GM18868 (cell line): ENCODE measurements at regions not wholly inside any gene's neighbourhood (a gene's known extent, or its start where the extent isn't known, plus 50 kb on each side); places are given as distances from the start of the nearest gene placed in this dataset.
"Not testable (repeated sequence)": the region's sequence is repeated elsewhere in the genome, so short reads cannot be mapped to it uniquely, and the experiment has no call there.

Experiments
- ATAC-seq: cut with Tn5 transposase; IDR thresholded peaks from one replicate; pipeline ENCODE4 v1.9.1; 2021; ENCODE audit warnings: mild to moderate bottlenecking, moderate library complexity; ENCODE audit not compliant: unreplicated experiment

DNA sequence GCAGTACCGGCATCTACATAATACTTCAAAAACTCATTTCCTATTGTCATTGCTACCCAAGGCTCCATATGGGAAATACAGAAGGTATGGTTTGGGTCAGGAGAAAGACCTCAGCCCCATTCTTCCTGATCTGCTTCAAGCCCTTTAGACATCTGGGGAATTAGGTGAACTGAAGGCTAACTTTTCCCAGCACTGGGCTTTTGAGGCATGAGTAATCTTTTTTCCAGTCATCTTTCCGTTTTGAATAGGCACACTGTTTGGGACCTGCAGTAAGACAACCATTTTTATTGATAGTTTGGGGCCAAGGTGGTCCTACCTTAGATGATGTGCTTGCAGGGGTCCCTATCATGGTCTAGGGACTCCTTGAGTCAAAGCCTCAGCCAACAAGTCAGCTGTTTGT, 198.4 kb downstream of the HAO1 start:
- ATAC-seq = no peak

DNA sequence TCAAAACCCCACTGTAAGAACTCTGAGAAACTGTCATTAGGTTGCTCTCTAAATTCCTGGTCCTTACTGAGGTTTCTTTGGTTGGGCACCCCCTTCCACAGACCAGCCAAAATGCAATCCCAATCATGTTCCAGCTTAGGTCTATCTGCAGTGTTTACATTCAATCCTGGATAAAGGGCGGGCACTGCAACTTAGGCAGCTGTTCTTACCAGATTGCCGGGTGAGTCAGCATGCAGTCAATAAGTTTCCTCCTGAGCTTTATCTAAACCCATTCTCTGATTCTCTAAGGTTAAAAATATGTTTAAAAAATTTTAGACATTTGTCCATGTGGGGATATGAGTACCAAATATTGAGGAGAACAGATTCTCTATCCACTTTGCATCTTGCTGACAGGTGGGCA, 197.8 kb downstream of the HAO1 start:
- ATAC-seq = no peak

- ATAC-seq = no peak
Observed at GRCh38 chr20:7744411-7744810, 195.8 kb downstream of the HAO1 start.

DNA sequence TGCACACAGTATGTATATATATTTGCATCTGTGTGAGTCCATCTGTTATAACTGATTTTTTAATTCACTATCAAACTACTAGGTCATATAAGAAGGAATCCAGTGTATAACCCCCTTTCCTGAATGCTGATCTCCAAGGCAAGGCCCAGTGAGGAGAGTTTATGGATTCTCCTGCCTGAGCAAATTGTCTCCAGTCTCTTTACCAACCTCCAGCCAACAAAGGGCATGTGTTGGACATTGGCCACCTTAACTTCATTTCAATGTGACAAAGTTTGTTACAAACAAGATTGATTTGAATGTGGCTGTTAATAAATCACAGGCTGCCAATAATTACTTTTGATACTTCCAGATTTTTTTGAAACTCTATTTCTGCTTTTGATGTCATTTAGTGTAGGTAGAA, 191.6 kb downstream of the HAO1 start:
- ATAC-seq = no peak

- no peak for ATAC-seq
Observed at GRCh38 chr20:7754102-7754501, 186.2 kb downstream of the HAO1 start.

DNA sequence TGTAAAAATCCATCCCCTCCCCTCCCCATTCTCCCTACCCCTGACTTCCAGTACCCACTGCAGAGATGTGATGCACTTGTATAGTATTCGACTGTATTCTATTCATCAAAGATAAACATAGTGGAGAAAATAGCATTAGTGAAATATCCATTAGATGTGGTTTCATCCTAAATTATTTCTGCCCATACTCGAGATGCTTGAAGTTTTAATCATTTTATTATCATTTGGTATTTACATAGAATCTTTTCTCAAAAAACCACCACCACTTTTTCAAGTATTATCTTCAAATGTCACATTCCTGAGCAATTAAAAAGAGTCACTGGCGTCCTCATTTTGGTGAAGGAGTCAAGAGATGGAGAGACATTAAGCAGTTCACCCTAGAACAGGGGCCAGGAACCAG, 181.9 kb downstream of the HAO1 start:
- no peak for ATAC-seq

DNA sequence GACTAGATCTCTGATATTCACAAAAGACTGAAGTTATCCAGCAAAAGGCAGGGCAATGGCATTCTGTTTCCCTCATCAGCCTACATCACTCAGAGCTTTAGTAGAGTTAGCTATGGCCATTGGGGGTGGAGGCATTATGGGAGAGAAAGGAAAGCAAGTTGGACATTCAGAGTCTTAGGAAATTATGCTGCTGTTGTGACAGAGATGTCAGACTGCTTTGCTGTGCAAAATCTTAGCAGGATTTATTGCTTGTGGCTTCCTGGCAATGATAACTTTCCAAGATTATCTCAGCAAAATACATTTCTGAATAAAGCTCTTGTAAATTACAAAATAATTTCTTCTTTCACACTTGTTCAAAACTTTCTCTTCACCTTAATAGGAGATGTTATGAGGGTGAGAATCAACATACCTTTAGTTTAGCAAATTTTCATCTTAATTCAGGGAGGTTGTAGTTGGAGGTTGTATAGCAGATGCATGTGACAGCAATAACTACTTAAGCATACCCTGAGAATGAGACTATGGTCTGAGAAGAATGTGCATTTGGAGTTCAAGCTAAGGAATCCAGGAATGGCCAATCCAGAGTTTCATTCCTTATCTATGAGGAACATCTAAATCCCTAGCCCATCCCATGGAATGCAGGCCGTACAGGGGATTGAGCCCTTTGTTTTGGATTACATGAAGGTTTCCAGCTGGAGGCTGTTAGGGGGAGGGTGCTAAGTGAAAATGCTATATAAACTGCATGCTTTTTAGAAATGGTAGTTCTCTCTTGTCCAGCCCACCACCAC, 179.8 kb downstream of the HAO1 start:
- ATAC-seq = no peak

DNA sequence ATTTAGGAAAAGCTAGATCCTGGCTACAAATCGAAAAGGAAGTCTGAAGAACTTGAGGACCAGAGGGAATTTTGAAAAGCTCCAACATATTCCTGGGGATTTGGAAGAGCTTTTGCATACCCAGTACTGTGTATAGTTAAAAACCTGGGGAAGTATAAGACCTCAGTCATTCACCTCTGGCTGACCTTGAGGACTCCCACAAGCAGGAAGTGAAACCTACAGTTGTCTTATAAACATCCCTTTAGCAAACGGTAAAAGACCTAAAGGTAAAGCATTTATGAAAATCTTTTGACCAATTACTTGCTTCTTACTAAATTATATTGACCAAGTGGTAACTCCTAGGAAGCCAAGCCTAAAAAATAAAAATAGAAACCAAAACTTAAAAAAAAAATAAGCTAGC, 175.0 kb downstream of the HAO1 start:
- ATAC-seq = peak; percentile 94

GRCh38 chr20:7770046-7770445, 170.2 kb downstream of the HAO1 start:
- no peak for ATAC-seq

- peak; percentile 95 for ATAC-seq
Observed at GRCh38 chr20:7770578-7770977, 169.7 kb downstream of the HAO1 start.

DNA sequence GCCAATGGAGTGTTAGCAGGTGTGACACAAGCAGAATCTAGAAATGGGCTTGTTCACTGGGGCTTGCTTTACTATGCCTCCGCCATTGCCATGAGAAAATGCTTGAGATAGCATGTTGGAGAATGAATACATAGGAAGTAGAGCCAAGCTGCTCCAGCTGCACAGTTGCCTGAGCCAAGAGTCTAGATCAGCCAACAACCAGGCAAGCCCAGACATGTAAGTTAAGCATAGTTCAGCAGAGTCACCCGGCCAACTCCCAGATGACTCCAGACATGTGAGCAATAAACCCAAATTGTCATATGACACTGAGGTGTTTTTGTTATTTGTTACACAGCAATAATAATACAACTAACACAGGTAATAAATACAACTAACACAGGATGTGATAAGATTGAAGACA, 167.9 kb downstream of the HAO1 start:
- no peak for ATAC-seq

DNA sequence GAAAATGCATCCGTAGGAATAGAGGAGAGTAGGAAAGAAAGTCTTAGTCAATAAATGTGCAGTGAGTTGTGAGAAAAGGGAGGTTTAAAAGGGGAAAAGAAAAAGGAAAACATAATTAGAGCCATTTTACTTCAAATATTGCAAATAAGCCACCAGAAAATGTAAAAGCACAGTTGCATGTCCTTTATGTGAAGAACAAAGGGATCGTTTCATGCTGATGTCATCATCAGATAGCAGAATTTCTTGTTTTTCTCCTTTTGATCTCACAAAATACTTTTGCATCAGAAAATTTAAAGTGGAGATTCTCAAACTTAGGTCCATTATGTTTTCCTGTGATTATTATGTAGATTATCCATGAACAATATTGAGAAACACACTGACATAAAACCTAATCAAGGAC, 166.7 kb downstream of the HAO1 start:
- no peak for ATAC-seq

DNA sequence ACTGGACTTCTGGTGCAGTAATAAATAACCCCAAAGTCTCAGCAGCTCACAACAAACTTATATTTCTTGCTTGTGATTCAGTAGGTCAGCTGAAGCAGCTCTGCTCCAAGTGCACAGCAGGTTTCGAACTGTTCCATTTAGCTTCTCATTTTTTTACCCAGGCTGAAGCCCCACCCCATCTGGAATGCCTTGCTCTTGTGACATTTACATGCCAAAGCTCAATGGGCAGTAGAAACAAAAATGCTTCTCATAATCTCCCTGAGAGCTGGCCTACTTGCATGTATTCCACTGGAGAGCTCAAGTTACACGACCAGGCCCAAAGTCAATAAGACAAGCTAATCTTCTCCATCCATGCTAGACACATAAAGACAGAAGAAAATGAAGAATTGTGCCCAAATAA, 165.2 kb downstream of the HAO1 start:
- ATAC-seq = no peak

DNA sequence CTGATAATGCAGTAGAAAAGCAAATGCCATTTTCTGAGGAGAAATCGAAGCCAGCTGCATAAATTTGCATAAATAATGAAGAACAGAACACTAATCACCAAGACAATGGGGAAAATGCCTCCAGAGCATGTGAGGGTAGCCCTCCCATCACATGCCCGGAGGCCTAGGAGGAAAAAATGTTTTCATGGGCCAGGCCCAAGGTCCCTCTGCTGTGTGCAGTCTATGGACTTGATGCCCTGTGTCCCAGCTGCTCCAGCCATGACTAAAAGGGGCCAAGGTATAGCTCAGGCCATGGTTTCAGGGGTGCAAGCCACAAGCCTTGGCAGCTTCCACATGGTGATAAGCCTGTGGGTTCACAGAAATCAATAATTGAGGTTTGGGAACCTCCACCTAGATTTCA, 164.1 kb downstream of the HAO1 start:
- no peak for ATAC-seq

GRCh38 chr20:7790189-7790588, 150.1 kb downstream of the HAO1 start:
- ATAC-seq = no peak

DNA sequence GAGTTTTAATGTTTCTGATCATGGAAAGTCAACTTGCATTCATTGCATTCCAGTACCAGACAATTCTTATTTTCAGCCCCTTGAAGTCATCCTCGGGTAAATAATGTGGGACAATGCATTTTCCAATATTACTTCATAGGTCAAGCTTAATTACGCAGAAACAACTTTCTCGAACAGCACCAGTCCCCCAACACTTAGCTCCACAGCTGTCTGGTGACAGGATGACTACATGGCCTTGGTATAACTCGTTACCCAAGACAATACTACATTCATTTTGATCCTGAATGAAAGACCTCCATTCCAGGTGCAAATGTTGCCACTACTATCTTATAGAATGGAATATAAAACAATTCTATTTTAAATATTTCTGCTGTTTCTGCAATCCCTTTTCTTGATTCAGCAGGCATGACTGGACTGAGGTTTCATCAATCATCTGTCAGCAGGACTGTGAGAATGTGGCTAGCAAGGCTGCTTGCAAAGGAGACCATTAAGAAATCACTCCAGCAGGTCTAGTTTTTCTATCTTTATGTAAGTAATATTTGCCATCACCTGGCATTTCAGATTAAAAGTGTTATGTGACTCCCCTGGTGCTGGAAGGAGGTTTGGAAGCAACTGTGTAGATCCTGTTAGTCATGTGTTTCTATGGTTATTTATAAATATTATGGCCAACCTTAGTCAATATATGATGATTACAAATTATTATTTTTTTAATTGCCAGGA, 147.9 kb downstream of the HAO1 start:
- ATAC-seq = no peak

DNA sequence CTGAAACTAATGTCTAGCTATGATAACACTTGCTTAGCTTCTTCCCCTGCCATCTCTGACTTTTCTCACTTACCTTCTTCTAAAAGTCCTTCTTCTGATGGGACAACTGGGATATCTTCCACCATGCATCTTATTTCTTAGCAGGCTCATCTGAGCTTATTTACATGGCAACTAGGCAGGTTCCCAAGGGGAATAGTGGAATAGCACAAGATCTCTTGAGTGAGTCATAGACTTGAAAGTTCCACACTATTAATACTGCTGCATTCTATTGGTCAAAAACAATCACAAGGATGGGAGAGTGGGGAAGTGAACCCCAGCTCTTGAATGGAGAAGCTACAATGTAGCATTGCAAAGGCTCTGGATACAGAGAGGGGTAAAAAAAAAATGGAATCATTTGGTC, 142.1 kb downstream of the HAO1 start:
- no peak for ATAC-seq

GRCh38 chr20:7799862-7800261, 140.4 kb downstream of the HAO1 start:
- ATAC-seq = no peak

DNA sequence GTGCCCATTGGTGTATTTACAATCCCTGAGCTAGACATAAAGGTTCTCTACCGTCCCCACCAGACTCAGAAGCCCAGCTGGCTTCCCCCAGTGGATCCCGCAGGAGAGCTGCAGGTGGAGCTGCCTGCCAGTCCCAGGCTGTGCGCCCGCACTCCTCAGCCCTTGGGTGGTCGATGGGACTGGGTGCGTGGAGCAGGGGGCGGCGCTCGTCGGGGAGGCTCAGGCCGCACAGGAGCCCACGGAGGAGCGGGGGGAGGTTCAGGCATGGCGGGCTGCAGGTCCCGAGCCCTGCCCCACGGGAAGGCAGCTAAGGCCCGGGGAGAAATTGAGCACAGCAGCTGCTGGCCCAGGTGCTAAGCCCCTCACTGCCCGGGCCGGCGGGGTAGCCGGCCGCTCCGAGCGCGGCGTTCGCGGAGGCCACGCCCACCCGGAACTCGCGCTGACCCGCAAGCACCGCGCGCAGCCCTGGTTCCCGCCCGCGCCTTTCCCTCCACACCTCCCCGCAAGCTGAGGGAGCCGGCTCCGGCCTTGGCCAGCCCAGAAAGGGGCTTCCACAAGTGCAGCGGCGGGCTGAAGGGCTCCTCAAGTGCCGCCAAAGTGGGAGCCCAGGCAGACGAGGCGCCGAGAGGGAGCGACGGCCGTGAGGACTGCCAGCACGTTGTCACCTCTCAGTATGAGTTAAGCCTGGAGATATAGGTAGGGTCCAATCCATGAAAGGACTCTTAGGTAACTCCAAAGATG, 136.7 kb downstream of the HAO1 start:
- not testable (repeated sequence) for ATAC-seq

DNA sequence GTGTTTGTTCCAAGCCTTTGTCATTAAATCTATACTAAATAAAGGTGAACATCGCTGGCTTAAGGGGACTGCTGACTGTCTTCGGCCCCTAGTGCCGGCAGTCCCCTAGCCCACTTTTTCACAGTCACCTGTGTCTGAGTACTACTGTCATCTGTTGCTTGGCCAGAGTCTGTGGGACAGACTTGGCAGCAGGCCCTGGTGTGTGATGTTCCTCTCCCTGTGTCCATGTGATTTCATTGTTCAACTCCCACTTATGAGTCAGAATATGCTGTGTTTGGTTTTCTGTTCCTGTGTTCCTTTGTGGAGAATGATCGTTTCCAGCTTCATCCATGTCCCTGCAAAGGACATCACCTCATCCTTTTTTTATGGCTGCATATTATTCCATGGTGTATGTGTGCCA, 133.4 kb downstream of the HAO1 start:
- ATAC-seq = no peak

DNA sequence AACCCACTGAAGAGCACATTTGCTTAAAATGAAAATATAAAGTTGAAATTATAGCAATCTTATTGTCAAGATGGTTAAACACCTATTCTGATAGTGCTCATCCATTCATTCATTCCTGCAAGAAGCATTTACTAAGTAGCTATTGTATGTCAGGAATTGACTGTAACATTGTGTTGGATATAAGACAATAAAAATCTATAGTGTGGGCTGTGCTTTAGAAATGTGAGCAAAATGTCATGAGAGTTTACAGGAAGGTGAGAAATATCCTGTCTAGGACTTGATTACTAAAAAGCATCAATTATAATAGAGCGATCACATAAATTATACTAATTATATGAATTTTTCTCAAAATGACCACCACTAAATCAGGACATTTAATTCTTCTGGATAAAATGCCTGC, 123.0 kb downstream of the HAO1 start:
- ATAC-seq = no peak

- no peak for ATAC-seq
Observed at GRCh38 chr20:7818477-7818876, 121.8 kb downstream of the HAO1 start.
